Ovary (tissue), 3 donors: ENCODE measurements at regions not wholly inside any gene's neighbourhood (a gene's known extent, or its start where the extent isn't known, plus 50 kb on each side); places are given as distances from the start of the nearest gene placed in this dataset.

Experiments used
- CTCF ChIP-seq, 3 donors: fragments of 450-650 bp in 2 of 3; fragments of 200-600 bp in 1 of 3; IDR thresholded peaks; one replicate each; pipeline versions ENCODE4 v1.5.1 to v1.8.0; 2016 to 2022; ENCODE audit warnings: antibody characterized with exemption in 3 of 3, mild to moderate bottlenecking in 1 of 3
- EP300 ChIP-seq: sonication (generic); formaldehyde crosslinking; IDR thresholded peaks from one replicate; pipeline ENCODE4 v1.6.1; 2017; ENCODE audit warnings: antibody characterized with exemption
- POLR2A ChIP-seq: fragments of 450-650 bp; IDR thresholded peaks from one replicate; pipeline ENCODE4 v1.6.1; 2017; ENCODE audit warnings: antibody characterized with exemption, mild to moderate bottlenecking, moderate library complexity
- donor health status: DM: no; HTN: no; CAD: no.

- no peak for TF ChIP-seq CTCF (IDR thresholded peaks at IDR 0.05)
- TF ChIP-seq POLR2A = no peak
- TF ChIP-seq EP300 = no peak
Measured at GRCh38 chr4:8739820-8740665, 131.6 kb downstream of the HMX1 start.
